ENCODE measurements at regions not wholly inside any gene's neighbourhood (a gene's known extent, or its start where the extent isn't known, plus 50 kb on each side); places are given as distances from the start of the nearest gene placed in this dataset.
"Not testable (repeated sequence)": the region's sequence is repeated elsewhere in the genome, so short reads cannot be mapped to it uniquely, and the experiment has no call there.

DNA sequence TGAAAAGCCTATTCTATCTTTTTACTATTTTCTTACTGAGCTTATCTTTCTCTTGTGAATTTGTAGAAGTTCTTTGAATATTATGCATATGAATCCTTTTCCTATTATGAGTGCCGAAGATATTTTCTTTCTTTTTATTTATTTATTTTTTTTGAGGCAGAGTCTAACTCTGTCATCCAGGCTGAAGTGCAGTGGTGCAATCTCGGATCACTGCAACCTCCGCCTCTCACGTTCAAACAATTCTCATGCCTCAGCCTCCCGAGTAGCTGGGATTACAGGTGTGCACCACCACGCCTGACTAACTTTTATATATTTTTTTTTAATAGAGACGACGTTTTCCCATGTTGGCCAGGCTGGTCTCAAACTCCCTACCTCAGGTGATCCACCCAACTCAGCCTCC lies 109.8 kb downstream of the RHOU start:
- TF ChIP-seq EP300 (conservative IDR thresholded peaks at IDR 0.05; ENCODE audit: poor library complexity, severe bottlenecking) (no peak), TAF1 (IDR thresholded peaks at IDR 0.05; ENCODE audit: low read depth) (no peak), MXI1 (conservative IDR thresholded peaks at IDR 0.05; ENCODE audit: poor library complexity, severe bottlenecking) (no peak), EZH2 (IDR thresholded peaks at IDR 0.05; ENCODE audit: borderline replicate concordance, insufficient read depth, low read length, poor library complexity, severe bottlenecking) (no peak), CTCF (IDR thresholded peaks at IDR 0.05; ENCODE audit: poor library complexity, severe bottlenecking) (no peak), RAD21 (conservative IDR thresholded peaks at IDR 0.05) (no peak), POLR2AphosphoS5 (IDR thresholded peaks at IDR 0.05) (no peak), SMC3 (conservative IDR thresholded peaks at IDR 0.05; ENCODE audit: poor library complexity) (no peak)
- TF ChIP-seq, protein P1, sequence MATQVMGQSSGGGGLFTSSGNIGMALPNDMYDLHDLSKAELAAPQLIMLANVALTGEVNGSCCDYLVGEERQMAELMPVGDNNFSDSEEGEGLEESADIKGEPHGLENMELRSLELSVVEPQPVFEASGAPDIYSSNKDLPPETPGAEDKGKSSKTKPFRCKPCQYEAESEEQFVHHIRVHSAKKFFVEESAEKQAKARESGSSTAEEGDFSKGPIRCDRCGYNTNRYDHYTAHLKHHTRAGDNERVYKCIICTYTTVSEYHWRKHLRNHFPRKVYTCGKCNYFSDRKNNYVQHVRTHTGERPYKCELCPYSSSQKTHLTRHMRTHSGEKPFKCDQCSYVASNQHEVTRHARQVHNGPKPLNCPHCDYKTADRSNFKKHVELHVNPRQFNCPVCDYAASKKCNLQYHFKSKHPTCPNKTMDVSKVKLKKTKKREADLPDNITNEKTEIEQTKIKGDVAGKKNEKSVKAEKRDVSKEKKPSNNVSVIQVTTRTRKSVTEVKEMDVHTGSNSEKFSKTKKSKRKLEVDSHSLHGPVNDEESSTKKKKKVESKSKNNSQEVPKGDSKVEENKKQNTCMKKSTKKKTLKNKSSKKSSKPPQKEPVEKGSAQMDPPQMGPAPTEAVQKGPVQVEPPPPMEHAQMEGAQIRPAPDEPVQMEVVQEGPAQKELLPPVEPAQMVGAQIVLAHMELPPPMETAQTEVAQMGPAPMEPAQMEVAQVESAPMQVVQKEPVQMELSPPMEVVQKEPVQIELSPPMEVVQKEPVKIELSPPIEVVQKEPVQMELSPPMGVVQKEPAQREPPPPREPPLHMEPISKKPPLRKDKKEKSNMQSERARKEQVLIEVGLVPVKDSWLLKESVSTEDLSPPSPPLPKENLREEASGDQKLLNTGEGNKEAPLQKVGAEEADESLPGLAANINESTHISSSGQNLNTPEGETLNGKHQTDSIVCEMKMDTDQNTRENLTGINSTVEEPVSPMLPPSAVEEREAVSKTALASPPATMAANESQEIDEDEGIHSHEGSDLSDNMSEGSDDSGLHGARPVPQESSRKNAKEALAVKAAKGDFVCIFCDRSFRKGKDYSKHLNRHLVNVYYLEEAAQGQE (IDR thresholded peaks at IDR 0.05; ENCODE audit: borderline replicate concordance), result no peak
- Histone ChIP-seq H3K4me3 (ENCODE audit: low read length) (no peak overlapping the region), H2AFZ (ENCODE audit: low read depth, low read length) (no peak overlapping the region), H3K79me2 (replicated peaks; ENCODE audit: insufficient read depth, low read length) (no peaks in the 10 kb centered on the region), H3F3A (ENCODE audit: insufficient read depth, low read length, poor library complexity, severe bottlenecking) (no peaks in the 10 kb centered on the region), H3K9me3 (ENCODE audit: low read length) (peaks cover 7% of the 10 kb centered on the region), H3K27me3 (ENCODE audit: insufficient read depth, low read depth, low read length) (no peaks in the 10 kb centered on the region), H4K20me1 (ENCODE audit: insufficient read depth) (no peaks in the 10 kb centered on the region), H3K36me3 (ENCODE audit: insufficient read depth, low read length) (no peaks in the 10 kb centered on the region), H3K27ac (ENCODE audit: low read length) (no peak overlapping the region), H3K9me2 (ENCODE audit: insufficient read depth, low read length) (no peaks in the 10 kb centered on the region), H3K4me2 (ENCODE audit: low read length) (no peak overlapping the region), H3K9ac (ENCODE audit: low read length) (no peak overlapping the region)

- no peaks in the 10 kb centered on the region for H4K20me1 ChIP-seq (ENCODE audit: insufficient read depth)
- TF ChIP-seq, protein P1 (IDR thresholded peaks at IDR 0.05; ENCODE audit: borderline replicate concordance), result no peak
- TF ChIP-seq SMC3 (conservative IDR thresholded peaks at IDR 0.05; ENCODE audit: poor library complexity) (no peak), EZH2 (IDR thresholded peaks at IDR 0.05; ENCODE audit: borderline replicate concordance, insufficient read depth, low read length, poor library complexity, severe bottlenecking) (no peak), POLR2AphosphoS5 (IDR thresholded peaks at IDR 0.05) (no peak), CTCF (IDR thresholded peaks at IDR 0.05; ENCODE audit: poor library complexity, severe bottlenecking) (no peak), EP300 (conservative IDR thresholded peaks at IDR 0.05; ENCODE audit: poor library complexity, severe bottlenecking) (no peak), TAF1 (IDR thresholded peaks at IDR 0.05; ENCODE audit: low read depth) (no peak), MXI1 (conservative IDR thresholded peaks at IDR 0.05; ENCODE audit: poor library complexity, severe bottlenecking) (no peak), RAD21 (conservative IDR thresholded peaks at IDR 0.05) (no peak)
Observed at GRCh38 chr1:228846952-228847351, 111.7 kb downstream of the RHOU start.

GRCh38 chr1:228847451-228847850 lies 112.2 kb downstream of the RHOU start:
- not testable (repeated sequence) for H3K27ac ChIP-seq (ENCODE audit: low read length); H3K4me2 ChIP-seq (ENCODE audit: low read length); H3K9me2 ChIP-seq (ENCODE audit: insufficient read depth, low read length); H4K20me1 ChIP-seq (ENCODE audit: insufficient read depth); H3F3A ChIP-seq (ENCODE audit: insufficient read depth, low read length, poor library complexity, severe bottlenecking); H3K27me3 ChIP-seq (ENCODE audit: insufficient read depth, low read depth, low read length); H3K4me3 ChIP-seq (ENCODE audit: low read length); H3K9ac ChIP-seq (ENCODE audit: low read length); H3K9me3 ChIP-seq (ENCODE audit: low read length); H3K79me2 ChIP-seq (replicated peaks; ENCODE audit: insufficient read depth, low read length); H2AFZ ChIP-seq (ENCODE audit: low read depth, low read length); H3K36me3 ChIP-seq (ENCODE audit: insufficient read depth, low read length)

More at GRCh38 chr1:228846952-228847351, 111.7 kb downstream of the RHOU start:
- Histone ChIP-seq H3K9ac (ENCODE audit: low read length) (no peak overlapping the region), H3K79me2 (replicated peaks; ENCODE audit: insufficient read depth, low read length) (no peaks in the 10 kb centered on the region), H3K9me2 (ENCODE audit: insufficient read depth, low read length) (no peaks in the 10 kb centered on the region), H3K4me2 (ENCODE audit: low read length) (no peak overlapping the region), H3K4me3 (ENCODE audit: low read length) (no peak overlapping the region), H3K9me3 (ENCODE audit: low read length) (peaks cover 5% of the 10 kb centered on the region), H2AFZ (ENCODE audit: low read depth, low read length) (no peak overlapping the region), H3F3A (ENCODE audit: insufficient read depth, low read length, poor library complexity, severe bottlenecking) (no peaks in the 10 kb centered on the region), H3K36me3 (ENCODE audit: insufficient read depth, low read length) (no peaks in the 10 kb centered on the region), H3K27me3 (ENCODE audit: insufficient read depth, low read depth, low read length) (no peaks in the 10 kb centered on the region), H3K27ac (ENCODE audit: low read length) (no peak overlapping the region)
